ENCODE measurements at regions not wholly inside any gene's neighbourhood (a gene's known extent, or its start where the extent isn't known, plus 50 kb on each side); places are given as distances from the start of the nearest gene placed in this dataset.

DNA sequence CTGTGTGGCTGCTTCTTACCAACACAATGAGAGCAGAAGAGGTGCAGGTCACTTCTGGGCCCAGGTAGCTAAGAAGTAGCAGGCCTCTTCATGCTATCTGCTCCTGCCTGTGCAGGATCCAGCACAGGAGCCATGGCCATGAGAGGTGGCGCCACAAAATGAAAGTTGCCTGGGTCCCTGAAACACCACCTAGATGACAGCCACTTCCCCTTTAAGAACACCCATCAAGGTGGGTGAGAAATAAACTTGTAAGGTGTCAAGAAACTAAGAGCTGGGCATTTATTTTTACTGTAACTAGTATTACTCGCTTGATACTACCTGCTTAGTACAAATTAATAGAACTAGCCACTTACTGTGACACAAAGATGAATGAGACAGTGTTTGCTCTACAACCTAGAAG, 484.6 kb upstream of the TBL1XR1 start:
- TF ChIP-seq, protein P1, sequence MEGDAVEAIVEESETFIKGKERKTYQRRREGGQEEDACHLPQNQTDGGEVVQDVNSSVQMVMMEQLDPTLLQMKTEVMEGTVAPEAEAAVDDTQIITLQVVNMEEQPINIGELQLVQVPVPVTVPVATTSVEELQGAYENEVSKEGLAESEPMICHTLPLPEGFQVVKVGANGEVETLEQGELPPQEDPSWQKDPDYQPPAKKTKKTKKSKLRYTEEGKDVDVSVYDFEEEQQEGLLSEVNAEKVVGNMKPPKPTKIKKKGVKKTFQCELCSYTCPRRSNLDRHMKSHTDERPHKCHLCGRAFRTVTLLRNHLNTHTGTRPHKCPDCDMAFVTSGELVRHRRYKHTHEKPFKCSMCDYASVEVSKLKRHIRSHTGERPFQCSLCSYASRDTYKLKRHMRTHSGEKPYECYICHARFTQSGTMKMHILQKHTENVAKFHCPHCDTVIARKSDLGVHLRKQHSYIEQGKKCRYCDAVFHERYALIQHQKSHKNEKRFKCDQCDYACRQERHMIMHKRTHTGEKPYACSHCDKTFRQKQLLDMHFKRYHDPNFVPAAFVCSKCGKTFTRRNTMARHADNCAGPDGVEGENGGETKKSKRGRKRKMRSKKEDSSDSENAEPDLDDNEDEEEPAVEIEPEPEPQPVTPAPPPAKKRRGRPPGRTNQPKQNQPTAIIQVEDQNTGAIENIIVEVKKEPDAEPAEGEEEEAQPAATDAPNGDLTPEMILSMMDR (IDR thresholded peaks at IDR 0.05; ENCODE audit: extremely low read depth, insufficient read depth, missing control alignments), result no peak
- no peak for DNase-seq (ENCODE audit: low spot score)
- in situ Hi-C loops (cut with MboI; ENCODE audit: low pct_unique_long_range_greater_than_20kb, low sequenced_read_pairs, unreplicated experiment), result no loop called here

GRCh38 chr3:177683586-177683985, 486.3 kb upstream of the TBL1XR1 start:
- DNase-seq (ENCODE audit: low spot score), result no peak
- in situ Hi-C loops (cut with MboI; ENCODE audit: low pct_unique_long_range_greater_than_20kb, low sequenced_read_pairs, unreplicated experiment), result no loop called here
- TF ChIP-seq, protein P1 (IDR thresholded peaks at IDR 0.05; ENCODE audit: extremely low read depth, insufficient read depth, missing control alignments), result no peak

DNA sequence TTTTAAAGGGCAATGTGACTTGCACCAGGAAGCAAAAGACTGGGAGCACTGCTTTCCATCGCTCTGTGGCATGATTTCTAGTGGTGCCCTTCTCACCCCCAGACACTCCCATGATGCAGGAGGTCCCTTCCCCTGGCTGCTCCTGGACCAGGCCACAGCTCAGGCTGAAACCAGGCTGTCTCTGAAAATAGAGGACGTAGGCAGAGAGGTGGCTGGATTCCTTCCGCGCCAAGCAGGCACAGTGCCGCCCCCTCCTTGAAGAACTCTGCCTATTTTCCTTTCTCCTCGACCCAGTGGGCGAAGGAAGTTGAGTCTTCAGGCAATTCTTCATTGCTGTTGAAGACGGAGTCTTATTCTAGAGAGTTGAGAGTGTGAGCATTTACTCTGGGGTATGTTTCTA, 489.4 kb upstream of the TBL1XR1 start:
- TF ChIP-seq, protein P1 (IDR thresholded peaks at IDR 0.05; ENCODE audit: extremely low read depth, insufficient read depth, missing control alignments), result no peak
- no peak for DNase-seq (ENCODE audit: low spot score)
- in situ Hi-C loops (cut with MboI; ENCODE audit: low pct_unique_long_range_greater_than_20kb, low sequenced_read_pairs, unreplicated experiment), result no loop called here

- TF ChIP-seq, protein P1 (IDR thresholded peaks at IDR 0.05; ENCODE audit: extremely low read depth, insufficient read depth, missing control alignments), result no peak
- in situ Hi-C loops (cut with MboI; ENCODE audit: low pct_unique_long_range_greater_than_20kb, low sequenced_read_pairs, unreplicated experiment), result no loop called here
- no peak for DNase-seq (ENCODE audit: low spot score)
Observed at GRCh38 chr3:177687291-177687690, 490.0 kb upstream of the TBL1XR1 start.

DNA sequence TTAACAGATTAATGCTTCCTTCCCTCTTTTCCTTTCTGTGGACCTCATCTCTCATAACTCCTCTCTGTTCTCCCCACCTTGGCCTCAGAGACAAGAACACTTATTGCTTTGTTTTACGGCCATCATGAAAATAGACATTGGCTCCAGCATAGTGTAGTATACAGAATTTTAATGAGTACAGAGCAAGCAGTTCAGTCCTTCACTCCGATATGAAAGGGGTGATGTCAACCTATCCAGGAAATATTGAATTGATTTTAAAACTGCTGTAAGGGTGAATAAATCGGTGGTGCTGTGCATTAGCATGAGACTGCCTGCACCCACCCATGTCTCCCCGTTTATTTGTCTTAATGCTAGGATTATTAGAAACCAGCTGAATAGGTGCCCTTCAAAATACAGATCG, 490.9 kb upstream of the TBL1XR1 start:
- in situ Hi-C loops (cut with MboI; ENCODE audit: low pct_unique_long_range_greater_than_20kb, low sequenced_read_pairs, unreplicated experiment), result no loop called here
- no peak for DNase-seq (ENCODE audit: low spot score)
- TF ChIP-seq, protein P1 (IDR thresholded peaks at IDR 0.05; ENCODE audit: extremely low read depth, insufficient read depth, missing control alignments), result no peak

- TF ChIP-seq, protein P1 (IDR thresholded peaks at IDR 0.05; ENCODE audit: extremely low read depth, insufficient read depth, missing control alignments), result no peak
- in situ Hi-C loops (cut with MboI; ENCODE audit: low pct_unique_long_range_greater_than_20kb, low sequenced_read_pairs, unreplicated experiment), result no loop called here
- no peak for DNase-seq (ENCODE audit: low spot score)
Observed at GRCh38 chr3:177689077-177689476, 491.8 kb upstream of the TBL1XR1 start.

- no peak for DNase-seq (ENCODE audit: low spot score)
- in situ Hi-C loops (cut with MboI; ENCODE audit: low pct_unique_long_range_greater_than_20kb, low sequenced_read_pairs, unreplicated experiment), result no loop called here
- TF ChIP-seq, protein P1 (IDR thresholded peaks at IDR 0.05; ENCODE audit: extremely low read depth, insufficient read depth, missing control alignments), result no peak
Observed at GRCh38 chr3:177689869-177690268, 492.6 kb upstream of the TBL1XR1 start.
